Tibial nerve (tissue), 4 donors: ENCODE measurements at regions not wholly inside any gene's neighbourhood (a gene's known extent, or its start where the extent isn't known, plus 50 kb on each side); places are given as distances from the start of the nearest gene placed in this dataset.

Source experiments
- DNase-seq, 2 donors: peaks; one replicate each; pipeline ENCODE4 v3.0.0-alpha.2; 2019; ENCODE audit warnings: low spot score in 2 of 2
- H3K27ac ChIP-seq, 4 donors: fragments of 200-600 bp; sonication (generic) in 3 of 4; one replicate each; pipeline ENCODE4 v1.5.1; 2017 to 2019; ENCODE audit warnings: mild to moderate bottlenecking in 1 of 4
- H3K27me3 ChIP-seq, 2 donors: fragments of 200-600 bp; sonication (generic) in 1 of 2; one replicate each; pipeline versions ENCODE4 v1.5.1 to v1.6.0; 2017 to 2019
- H3K36me3 ChIP-seq, 3 donors: fragments of 200-600 bp; sonication (generic); one replicate each; pipeline ENCODE4 v1.5.1; 2018 to 2019
- H3K4me1 ChIP-seq, 4 donors: fragments of 200-600 bp; sonication (generic) in 3 of 4; one replicate each; pipeline ENCODE4 v1.5.1; 2017 to 2019
- H3K4me3 ChIP-seq, 4 donors: fragments of 200-600 bp; sonication (generic) in 3 of 4; one replicate each; pipeline ENCODE4 v1.5.1; 2017 to 2019; ENCODE audit warnings: mild to moderate bottlenecking in 1 of 4, moderate library complexity in 1 of 4
- H3K9me3 ChIP-seq, 4 donors: fragments of 200-600 bp; sonication (generic) in 3 of 4; one replicate each; pipeline ENCODE4 v1.5.1; 2017 to 2019
- CTCF ChIP-seq, 5 experiments: fragments of 200-600 bp in 3 of 5; fragments of 450-650 bp in 2 of 5; sonication (generic) in 3 of 5; IDR thresholded peaks; one replicate each; pipeline ENCODE4 v1.5.1; 2016 to 2019; ENCODE audit warnings: antibody characterized with exemption in 5 of 5, mild to moderate bottlenecking in 3 of 5, moderate library complexity in 2 of 5
- EP300 ChIP-seq, 2 donors: sonication (generic); formaldehyde crosslinking; IDR thresholded peaks; one replicate each; pipeline ENCODE4 v1.6.1; 2017; ENCODE audit warnings: antibody characterized with exemption in 2 of 2, mild to moderate bottlenecking in 1 of 2
- POLR2A ChIP-seq, 2 donors: fragments of 450-650 bp; IDR thresholded peaks; one replicate each; pipeline ENCODE4 v1.6.1; 2017; ENCODE audit warnings: antibody characterized with exemption in 2 of 2, mild to moderate bottlenecking in 2 of 2, moderate library complexity in 2 of 2
- WGBS, 2 donors: methylation state at CpG; one replicate each; pipeline ENCODE4 v1.1.5; 2018; 5-methylcytosine and 5-hydroxymethylcytosine counted together

- Histone ChIP-seq H3K4me3 (no peak overlapping the region), H3K27me3 (no peaks in the 10 kb centered on the region), H3K9me3 (no peaks in the 10 kb centered on the region), H3K27ac (peak overlapping the region in 3 of 4 donors; percentile 48 to 79 (median 72)), H3K36me3 (no peaks in the 10 kb centered on the region), H3K4me1 (peaks cover 0 to 36% (median 8%) of the 10 kb centered on the region in 4 donors)
- 71 to 76% methylated on average over 1 of the region's 1 CpG for WGBS, 2 donors
- TF ChIP-seq EP300 (IDR thresholded peaks at IDR 0.05) (no peak), CTCF (IDR thresholded peaks at IDR 0.05) (no peak), POLR2A (IDR thresholded peaks at IDR 0.05) (no peak)
- no peak for DNase-seq
Measured at GRCh38 chr12:25788707-25789442, 169.6 kb upstream of the RASSF8 start.

GRCh38 chr12:25789541-25789944, 168.9 kb upstream of the RASSF8 start:
- H3K4me1 ChIP-seq = peaks cover 0 to 36% (median 8%) of the 10 kb centered on the region in 4 donors
- peak in 1 of 2 donors; percentile 47 for DNase-seq
- no peaks in the 10 kb centered on the region for H3K27me3 ChIP-seq
- peak overlapping the region in 3 of 4 donors; percentile 50 to 79 (median 72) for H3K27ac ChIP-seq
- H3K4me3 ChIP-seq = no peak overlapping the region
- no peaks in the 10 kb centered on the region for H3K36me3 ChIP-seq
- H3K9me3 ChIP-seq = no peaks in the 10 kb centered on the region
- TF ChIP-seq EP300 (IDR thresholded peaks at IDR 0.05) (peak in 1 of 2 donors; percentile 65), CTCF (IDR thresholded peaks at IDR 0.05) (no peak), POLR2A (IDR thresholded peaks at IDR 0.05) (no peak)
- 14 to 25% methylated on average over 4 of the region's 4 CpGs for WGBS, 2 donors

- no peaks in the 10 kb centered on the region for H3K27me3 ChIP-seq
- H3K4me1 ChIP-seq = peaks cover 0 to 36% (median 8%) of the 10 kb centered on the region in 4 donors
- no peak overlapping the region for H3K4me3 ChIP-seq
- TF ChIP-seq POLR2A (IDR thresholded peaks at IDR 0.05) (no peak), CTCF (IDR thresholded peaks at IDR 0.05) (no peak), EP300 (IDR thresholded peaks at IDR 0.05) (no peak)
- DNase-seq = no peak
- H3K36me3 ChIP-seq = no peaks in the 10 kb centered on the region
- H3K27ac ChIP-seq = no peak overlapping the region
- H3K9me3 ChIP-seq = no peaks in the 10 kb centered on the region
- WGBS, 2 donors = 96 to 97% methylated on average over 1 of the region's 1 CpG
Measured at GRCh38 chr12:25792031-25792430, 166.5 kb upstream of the RASSF8 start.

GRCh38 chr12:25793196-25793595, 165.3 kb upstream of the RASSF8 start:
- H3K27me3 ChIP-seq = no peaks in the 10 kb centered on the region
- no peak for TF ChIP-seq CTCF (IDR thresholded peaks at IDR 0.05)
- no peak for TF ChIP-seq POLR2A (IDR thresholded peaks at IDR 0.05)
- TF ChIP-seq EP300 (IDR thresholded peaks at IDR 0.05) = no peak
- DNase-seq = no peak
- no peak overlapping the region for H3K4me3 ChIP-seq
- peaks cover 0 to 27% (median 8%) of the 10 kb centered on the region in 4 donors for H3K4me1 ChIP-seq
- no peaks in the 10 kb centered on the region for H3K9me3 ChIP-seq
- WGBS, 2 donors = 95% methylated on average over 3 of the region's 3 CpGs
- H3K36me3 ChIP-seq = no peaks in the 10 kb centered on the region
- H3K27ac ChIP-seq = no peak overlapping the region

- Histone ChIP-seq H3K4me3 (no peak overlapping the region), H3K36me3 (no peaks in the 10 kb centered on the region), H3K4me1 (peaks cover 0 to 13% (median 2%) of the 10 kb centered on the region in 4 donors), H3K27me3 (no peaks in the 10 kb centered on the region), H3K27ac (no peak overlapping the region), H3K9me3 (no peaks in the 10 kb centered on the region)
- TF ChIP-seq POLR2A (IDR thresholded peaks at IDR 0.05) (no peak), CTCF (IDR thresholded peaks at IDR 0.05) (no peak), EP300 (IDR thresholded peaks at IDR 0.05) (no peak)
- 78 to 83% methylated on average over 3 of the region's 3 CpGs for WGBS, 2 donors
- no peak for DNase-seq
Measured at GRCh38 chr12:25794571-25794970, 163.9 kb upstream of the RASSF8 start.
